GM12878 (cell line): ENCODE measurements at regions not wholly inside any gene's neighbourhood (a gene's known extent, or its start where the extent isn't known, plus 50 kb on each side); places are given as distances from the start of the nearest gene placed in this dataset.

ENCODE experiments used
- CTCF ChIP-seq, 3 experiments: IDR thresholded peaks in 2 of 3; conservative IDR thresholded peaks in 1 of 3; 2 replicates each; pipeline ENCODE4 v1.5.1; 2011; ENCODE audit warnings: low read depth in 3 of 3, low read length in 3 of 3, mild to moderate bottlenecking in 3 of 3, control low read depth in 2 of 3, moderate library complexity in 2 of 3, inconsistent platforms in 1 of 3, mixed read lengths in 1 of 3; ENCODE audit not compliant: control insufficient read depth in 2 of 3, insufficient read depth in 1 of 3; ENCODE audit errors: extremely low read depth in 1 of 3
- EP300 ChIP-seq, 2 experiments: fragments of 150-350 bp in 1 of 2; IDR thresholded peaks; 2 replicates each; pipeline ENCODE4 v1.6.1; 2011 to 2012; ENCODE audit warnings: low read depth in 2 of 2, low read length in 2 of 2, borderline replicate concordance in 1 of 2, improper control_type of control experiment in 1 of 2, inconsistent platforms in 1 of 2; ENCODE audit not compliant: control insufficient read depth in 1 of 2
- EZH2 ChIP-seq: IDR thresholded peaks from 2 replicates; pipeline ENCODE4 v1.6.1; 2012; ENCODE audit warnings: low read depth, mild to moderate bottlenecking, control low read depth, inconsistent platforms, low read length, borderline replicate concordance; ENCODE audit not compliant: control insufficient read depth
- NBN ChIP-seq: fragments of 450-650 bp; IDR thresholded peaks from 2 replicates; pipeline ENCODE4 v1.6.1; 2016
- POLR2A ChIP-seq: IDR thresholded peaks from 2 replicates; pipeline ENCODE4 v1.6.1; 2011; ENCODE audit warnings: low read depth, mild to moderate bottlenecking, low read length
- RAD21 ChIP-seq: IDR thresholded peaks from 2 replicates; pipeline ENCODE4 v1.6.1; 2011; ENCODE audit warnings: mild to moderate bottlenecking, low read depth, low read length, moderate library complexity; ENCODE audit not compliant: insufficient read depth
- RFX5 ChIP-seq: IDR thresholded peaks from 2 replicates; pipeline ENCODE4 v1.6.1; 2011; ENCODE audit warnings: low read depth, low read length, improper control_type of control experiment

DNA sequence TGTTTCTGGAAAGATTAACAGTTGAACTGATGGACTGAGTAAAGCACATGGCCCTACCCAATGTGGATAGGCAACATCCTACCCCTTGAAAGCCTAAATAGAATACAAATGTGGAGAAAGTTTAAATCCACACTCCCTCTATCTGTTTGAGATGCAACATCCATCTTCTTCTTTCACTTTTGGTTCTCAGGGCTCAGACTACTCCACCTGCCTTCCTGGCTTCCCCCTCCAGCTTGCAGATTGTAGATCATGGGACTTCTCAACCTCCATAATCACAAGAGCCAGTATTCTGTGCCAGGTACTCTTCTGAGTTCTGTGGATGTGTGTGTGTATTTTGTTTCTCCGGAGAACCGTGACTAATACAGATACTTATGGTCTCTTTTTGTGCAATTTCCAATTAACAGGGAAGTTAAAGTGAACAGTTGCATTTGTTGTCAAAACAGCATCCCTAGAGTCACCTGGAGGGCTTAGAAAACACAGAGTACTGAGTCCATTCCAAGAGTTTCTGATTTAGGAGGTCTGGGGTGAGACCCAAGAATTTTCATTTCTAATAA is 590.3 kb upstream of the MIR17HG start:
- no peak for TF ChIP-seq CTCF (IDR thresholded peaks at IDR 0.05 in 2 of 3, conservative IDR thresholded peaks at IDR 0.05 in 1 of 3; ENCODE audit: control insufficient read depth in 2 of 3, extremely low read depth in 1 of 3, insufficient read depth in 1 of 3, low read depth in 3 of 3, low read length in 3 of 3)
- TF ChIP-seq NBN: no peak
- no peak for TF ChIP-seq EZH2
- TF ChIP-seq EP300 (IDR thresholded peaks at IDR 0.05; ENCODE audit: borderline replicate concordance in 1 of 2, control insufficient read depth in 1 of 2, low read depth in 2 of 2, low read length in 2 of 2): no peak
- no peak for TF ChIP-seq RAD21
- no peak for TF ChIP-seq POLR2A
- TF ChIP-seq RFX5: no peak
